ENCODE measurements at regions not wholly inside any gene's neighbourhood (a gene's known extent, or its start where the extent isn't known, plus 50 kb on each side); places are given as distances from the start of the nearest gene placed in this dataset.

DNA sequence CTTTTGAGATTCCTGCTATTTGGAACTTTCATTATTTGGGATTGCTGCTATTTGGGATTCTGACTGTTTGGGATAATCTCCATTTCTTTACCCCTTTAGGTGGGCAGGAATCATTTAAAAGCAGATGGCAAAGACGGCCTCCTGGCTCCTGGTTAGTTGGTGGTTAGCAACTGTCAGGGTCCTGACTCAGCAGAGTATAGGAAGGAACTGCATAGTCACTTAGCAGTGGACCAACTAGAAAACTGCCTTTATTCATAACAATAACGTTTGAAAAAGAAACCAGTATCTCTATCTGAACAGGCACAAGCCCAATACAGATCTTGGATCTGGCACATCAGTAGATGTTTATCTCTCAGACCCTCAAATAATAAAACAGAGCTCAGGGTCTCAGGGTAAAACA, 469.7 kb upstream of the FGF16 start:
- TF ChIP-seq CTCF (IDR thresholded peaks at IDR 0.05; ENCODE audit: insufficient read depth, low read length, missing control alignments): no peak
- no peak for DNase-seq (ENCODE audit: low read depth, low spot score)
- POLR2A ChIA-PET: no interaction called here
- no peak overlapping the region for H3K4me3 ChIP-seq (ENCODE audit: low read depth, low read length)
- CTCF ChIA-PET: no interaction called here

DNA sequence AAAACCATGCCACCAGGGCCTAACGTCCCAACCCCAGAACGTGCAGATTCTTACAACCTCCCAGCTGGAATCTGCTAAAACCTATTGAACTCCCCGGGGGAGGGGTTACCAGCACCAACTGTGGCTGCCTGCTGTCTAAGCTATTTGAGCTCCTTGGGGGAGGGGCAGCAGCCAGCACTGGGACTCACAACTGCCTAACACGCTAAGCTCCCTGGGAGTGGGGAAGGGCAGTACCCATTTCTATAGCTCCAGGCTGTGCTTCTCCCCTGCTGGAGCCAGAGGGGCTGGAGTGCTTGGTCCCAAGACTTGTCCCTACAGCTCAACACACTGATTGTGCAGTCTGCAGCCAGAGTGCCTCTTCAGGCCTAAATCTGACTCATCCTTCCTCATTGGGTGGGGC, 459.8 kb upstream of the FGF16 start:
- POLR2A ChIA-PET: no interaction called here
- CTCF ChIA-PET: no interaction called here
- DNase-seq (ENCODE audit: low read depth, low spot score): no peak
- TF ChIP-seq CTCF (IDR thresholded peaks at IDR 0.05; ENCODE audit: insufficient read depth, low read length, missing control alignments): no peak
- no peak overlapping the region for H3K4me3 ChIP-seq (ENCODE audit: low read depth, low read length)

DNA sequence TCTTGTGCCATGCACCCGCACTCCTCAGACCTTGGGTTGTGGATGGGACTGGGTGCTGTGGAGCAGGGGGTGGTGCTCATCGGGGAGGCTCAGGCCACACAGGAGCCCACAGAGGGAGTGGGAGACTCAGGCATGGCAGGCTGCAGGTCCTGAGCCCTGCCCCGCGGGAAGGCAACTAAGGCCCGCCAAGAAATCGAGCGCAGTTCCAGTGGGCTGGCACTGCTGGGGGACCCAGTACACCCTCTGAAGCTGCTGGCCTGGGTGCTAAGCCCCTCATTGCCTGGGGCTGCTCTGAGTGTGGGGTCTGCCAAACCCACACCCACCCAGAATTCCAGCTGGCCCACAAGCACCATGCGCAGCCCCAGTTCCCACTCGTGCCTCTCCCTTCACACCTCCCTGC, 450.5 kb upstream of the FGF16 start:
- no peak overlapping the region for H3K4me3 ChIP-seq (ENCODE audit: low read depth, low read length)
- ChIA-PET POLR2A (no interaction called here), CTCF (no interaction called here)
- DNase-seq (ENCODE audit: low read depth, low spot score): no peak
- no peak for TF ChIP-seq CTCF (IDR thresholded peaks at IDR 0.05; ENCODE audit: insufficient read depth, low read length, missing control alignments)

GRCh38 chrX:77003530-77003929, 443.7 kb upstream of the FGF16 start:
- no peak for DNase-seq (ENCODE audit: low read depth, low spot score)
- POLR2A ChIA-PET: no interaction called here
- H3K4me3 ChIP-seq (ENCODE audit: low read depth, low read length): no peak overlapping the region
- CTCF ChIA-PET: no interaction called here
- TF ChIP-seq CTCF (IDR thresholded peaks at IDR 0.05; ENCODE audit: insufficient read depth, low read length, missing control alignments): no peak

DNA sequence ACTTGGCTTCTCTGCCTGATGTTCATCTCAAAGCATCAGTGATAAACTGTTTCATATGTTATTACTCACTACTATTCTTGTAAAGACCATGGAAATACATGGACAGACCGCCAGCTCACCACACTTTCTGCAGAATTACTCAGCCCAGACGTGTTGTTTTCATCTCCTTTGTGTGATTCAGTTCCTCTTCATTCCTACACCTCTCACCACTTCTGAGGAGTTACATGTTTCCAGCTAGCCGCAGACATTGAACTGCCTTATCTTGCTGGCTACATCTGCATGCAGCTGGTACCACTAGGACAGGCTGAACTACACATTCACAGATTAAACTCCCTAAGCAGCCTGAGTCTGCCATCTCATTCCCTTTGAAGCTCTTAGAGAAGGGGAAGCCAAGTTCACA, 443.2 kb upstream of the FGF16 start:
- POLR2A ChIA-PET: no interaction called here
- CTCF ChIA-PET: no interaction called here
- no peak for DNase-seq (ENCODE audit: low read depth, low spot score)
- no peak overlapping the region for H3K4me3 ChIP-seq (ENCODE audit: low read depth, low read length)
- TF ChIP-seq CTCF (IDR thresholded peaks at IDR 0.05; ENCODE audit: insufficient read depth, low read length, missing control alignments): no peak

DNA sequence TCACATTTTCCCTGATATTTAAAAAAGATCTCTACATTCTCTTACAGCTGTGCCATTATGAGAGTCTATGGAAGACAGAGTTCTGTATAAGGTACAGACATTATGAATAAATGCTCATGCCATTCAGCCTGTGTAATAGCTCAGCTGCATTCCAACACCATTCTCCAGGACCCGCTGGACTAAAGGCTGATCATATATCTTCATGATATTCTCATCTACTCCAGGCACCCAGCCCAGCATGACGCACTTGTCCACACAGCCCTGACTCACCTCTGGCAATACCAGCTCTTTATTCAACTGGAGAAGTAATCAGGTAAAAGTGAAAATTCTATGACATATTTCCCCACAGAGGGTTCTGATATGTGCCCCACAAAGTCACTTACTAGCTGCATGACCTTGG, 437.5 kb upstream of the FGF16 start:
- H3K4me3 ChIP-seq (ENCODE audit: low read depth, low read length): no peak overlapping the region
- ChIA-PET POLR2A (no interaction called here), CTCF (no interaction called here)
- DNase-seq (ENCODE audit: low read depth, low spot score): no peak
- no peak for TF ChIP-seq CTCF (IDR thresholded peaks at IDR 0.05; ENCODE audit: insufficient read depth, low read length, missing control alignments)

All from AG04449 (cell line).